Femur (tissue), 1 donor: ENCODE measurements at regions not wholly inside any gene's neighbourhood (a gene's known extent, or its start where the extent isn't known, plus 50 kb on each side); places are given as distances from the start of the nearest gene placed in this dataset.
"Not testable (repeated sequence)": the region's sequence is repeated elsewhere in the genome, so short reads cannot be mapped to it uniquely, and the experiment has no call there.

Experiments
- DNase-seq: peaks from one replicate; pipeline ENCODE4 v3.0.0-alpha.2; 2017

- not testable (repeated sequence) for DNase-seq
Measured at GRCh38 chr15:20232457-20232856, 309.1 kb downstream of the GOLGA6L6 start.

- DNase-seq, result not testable (repeated sequence)
Measured at GRCh38 chr15:20230656-20231055, 310.9 kb downstream of the GOLGA6L6 start.

GRCh38 chr15:20228791-20229190 lies 312.8 kb downstream of the GOLGA6L6 start:
- not testable (repeated sequence) for DNase-seq

GRCh38 chr15:20227119-20227853 lies 314.3 kb downstream of the GOLGA6L6 start:
- DNase-seq, result not testable (repeated sequence)

- DNase-seq, result not testable (repeated sequence)
Measured at GRCh38 chr15:20226531-20226930, 315.1 kb downstream of the GOLGA6L6 start.

- not testable (repeated sequence) for DNase-seq
Measured at GRCh38 chr15:20221063-20221462, 320.5 kb downstream of the GOLGA6L6 start.

- not testable (repeated sequence) for DNase-seq
Measured at GRCh38 chr15:20219171-20219570, 322.4 kb downstream of the GOLGA6L6 start.

GRCh38 chr15:20215700-20216099 lies 325.9 kb downstream of the GOLGA6L6 start:
- DNase-seq, result not testable (repeated sequence)

GRCh38 chr15:20214101-20214500 lies 327.5 kb downstream of the GOLGA6L6 start:
- not testable (repeated sequence) for DNase-seq

- DNase-seq, result not testable (repeated sequence)
Measured at GRCh38 chr15:20211508-20211907, 330.1 kb downstream of the GOLGA6L6 start.

- DNase-seq, result not testable (repeated sequence)
Measured at GRCh38 chr15:20209973-20210372, 331.6 kb downstream of the GOLGA6L6 start.

- not testable (repeated sequence) for DNase-seq
Measured at GRCh38 chr15:20207607-20208006, 334.0 kb downstream of the GOLGA6L6 start.

GRCh38 chr15:20207198-20207597 lies 334.4 kb downstream of the GOLGA6L6 start:
- DNase-seq, result not testable (repeated sequence)

- not testable (repeated sequence) for DNase-seq
Measured at GRCh38 chr15:20204177-20204866, 337.3 kb downstream of the GOLGA6L6 start.

GRCh38 chr15:20203649-20204150 lies 337.9 kb downstream of the GOLGA6L6 start:
- DNase-seq, result not testable (repeated sequence)

GRCh38 chr15:20194591-20195198 lies 346.9 kb downstream of the GOLGA6L6 start:
- not testable (repeated sequence) for DNase-seq

- not testable (repeated sequence) for DNase-seq
Measured at GRCh38 chr15:20192982-20193929, 348.3 kb downstream of the GOLGA6L6 start.

- DNase-seq, result not testable (repeated sequence)
Measured at GRCh38 chr15:20191508-20192125, 350.0 kb downstream of the GOLGA6L6 start.

- not testable (repeated sequence) for DNase-seq
Measured at GRCh38 chr15:20188611-20189010, 353.0 kb downstream of the GOLGA6L6 start.

GRCh38 chr15:20187370-20188355 lies 353.9 kb downstream of the GOLGA6L6 start:
- DNase-seq, result not testable (repeated sequence)
